HK-2 (cell line): ENCODE measurements at regions not wholly inside any gene's neighbourhood (a gene's known extent, or its start where the extent isn't known, plus 50 kb on each side); places are given as distances from the start of the nearest gene placed in this dataset.

ENCODE experiments used
- DNase-seq: peaks from one replicate; pipeline ENCODE4 v3.0.0-alpha.2; 2018; ENCODE audit not compliant: unreplicated experiment

DNA sequence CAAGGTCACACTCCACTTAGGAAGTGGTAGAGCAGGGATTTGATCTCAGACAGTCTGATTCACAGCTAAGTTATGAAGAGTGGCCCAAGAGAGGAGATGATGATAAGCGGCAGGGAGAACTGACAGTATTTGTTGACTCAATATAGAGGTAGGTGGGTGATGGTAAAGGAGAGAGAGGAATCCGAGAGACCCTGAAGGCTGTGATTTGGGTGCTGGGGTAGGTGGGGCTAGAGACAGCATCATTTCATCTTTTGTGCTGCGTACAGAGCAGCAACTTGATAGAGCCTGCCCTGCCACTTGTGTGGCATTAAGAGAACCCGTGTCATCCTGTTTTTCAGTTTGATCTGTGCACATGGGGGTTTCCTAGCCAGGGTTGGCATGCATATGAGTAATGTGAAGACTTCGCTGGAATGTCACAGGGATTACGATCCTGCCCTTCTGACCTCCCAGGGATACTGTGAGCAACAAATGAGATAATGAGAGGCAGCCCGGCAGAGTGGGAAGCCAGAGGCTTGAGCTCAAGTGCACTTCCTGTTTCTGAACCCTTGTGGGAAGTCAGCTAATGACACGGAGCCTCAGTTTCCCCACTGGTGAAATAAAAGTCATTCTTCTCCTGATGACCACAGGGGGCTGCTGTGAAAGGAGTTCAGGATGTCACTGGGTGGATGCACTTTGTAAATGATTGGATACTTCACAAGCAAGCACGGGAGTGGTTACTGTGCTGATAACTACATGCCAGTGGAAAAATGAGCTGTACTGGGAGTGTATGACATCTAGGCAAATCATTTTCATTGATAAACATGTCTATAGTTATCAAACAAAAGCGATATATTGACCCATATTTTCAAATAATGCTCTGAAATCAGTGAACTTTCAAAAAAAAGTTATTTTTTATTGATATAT, 59.5 kb upstream of the IGF1 start:
- DNase-seq, result peak; percentile 86

DNA sequence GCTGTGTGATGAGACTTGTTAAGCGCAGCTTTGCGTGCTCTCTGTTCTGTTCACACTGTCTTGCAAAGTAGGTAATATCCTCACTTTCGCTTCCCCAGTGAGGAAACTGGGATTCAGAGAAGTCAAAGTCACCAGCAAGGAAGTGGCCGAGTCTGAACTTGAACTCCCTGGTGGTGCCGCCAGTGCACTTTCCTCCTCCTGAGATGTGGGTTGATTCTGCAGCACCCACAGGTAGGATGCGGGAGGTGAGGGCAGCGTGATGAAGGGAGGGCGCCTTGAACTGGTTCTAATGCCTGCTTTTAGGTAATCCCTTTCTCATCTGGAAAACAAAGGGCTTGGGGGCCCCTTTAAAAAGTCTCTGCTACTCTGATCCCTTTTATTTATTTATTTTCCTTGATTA, 54.9 kb upstream of the IGF1 start:
- DNase-seq, result no peak

DNA sequence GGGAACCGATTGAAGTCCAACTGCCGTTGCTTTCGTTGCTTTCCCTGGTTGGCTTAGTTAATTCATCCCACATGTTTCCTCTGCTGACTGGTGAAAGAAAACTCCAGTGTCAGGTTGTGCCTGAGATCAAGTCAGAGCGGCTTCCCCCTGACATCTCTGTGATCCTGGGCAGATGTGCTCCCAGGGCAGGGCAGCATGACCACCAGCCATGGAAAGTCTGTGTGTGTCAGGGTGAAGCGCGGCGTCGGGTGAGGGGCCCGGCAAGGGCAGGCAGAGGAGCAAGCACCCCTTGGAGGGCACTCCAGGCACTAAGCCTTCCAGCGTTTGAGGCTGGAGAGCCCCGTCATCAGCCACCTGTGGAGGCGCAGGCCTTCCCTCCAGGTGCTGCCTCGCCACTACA, 54.5 kb upstream of the IGF1 start:
- DNase-seq, result no peak

DNA sequence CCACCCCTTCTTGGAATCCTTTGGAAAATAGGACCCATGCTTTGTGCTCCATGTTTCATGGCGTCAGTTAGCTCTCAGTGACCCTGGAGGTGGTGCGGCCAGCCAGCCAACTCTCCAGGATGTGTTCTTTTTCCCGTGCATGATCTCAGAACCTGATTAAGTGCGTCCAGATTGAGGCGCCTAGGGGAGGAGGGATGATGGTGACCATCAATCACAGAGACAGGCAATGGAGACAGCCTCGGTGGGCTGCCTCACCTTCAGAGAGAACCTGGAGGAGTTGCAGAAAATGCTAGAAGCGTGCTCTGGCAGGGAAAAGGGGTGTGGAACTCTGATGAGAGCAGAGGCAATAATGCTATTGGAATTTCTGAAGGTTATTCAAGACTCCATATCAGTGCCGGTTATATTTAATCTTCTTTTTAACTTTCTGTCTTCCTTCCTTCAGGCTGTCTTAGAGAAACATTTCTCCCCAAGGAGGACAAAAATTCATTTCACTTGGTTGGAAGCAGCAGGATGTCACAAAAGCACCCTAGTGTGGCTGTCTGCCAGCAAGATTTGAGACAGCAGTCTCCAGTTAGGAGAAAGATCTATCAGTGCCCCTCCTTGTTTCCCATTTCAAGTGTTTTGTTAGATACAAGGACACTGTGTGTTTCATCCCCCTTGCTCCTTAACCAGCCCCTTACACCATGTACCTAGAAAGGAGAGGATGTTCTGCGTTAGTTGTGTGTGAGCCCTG, 53.3 kb upstream of the IGF1 start:
- DNase-seq, result no peak
